GM18526 (cell line): ENCODE measurements at regions not wholly inside any gene's neighbourhood (a gene's known extent, or its start where the extent isn't known, plus 50 kb on each side); places are given as distances from the start of the nearest gene placed in this dataset.

ENCODE experiments used
- POLR2A ChIP-seq: IDR thresholded peaks from 3 replicates; pipeline ENCODE4 v1.6.1; 2011; ENCODE audit not compliant: insufficient read length; ENCODE audit errors: extremely low read depth

DNA sequence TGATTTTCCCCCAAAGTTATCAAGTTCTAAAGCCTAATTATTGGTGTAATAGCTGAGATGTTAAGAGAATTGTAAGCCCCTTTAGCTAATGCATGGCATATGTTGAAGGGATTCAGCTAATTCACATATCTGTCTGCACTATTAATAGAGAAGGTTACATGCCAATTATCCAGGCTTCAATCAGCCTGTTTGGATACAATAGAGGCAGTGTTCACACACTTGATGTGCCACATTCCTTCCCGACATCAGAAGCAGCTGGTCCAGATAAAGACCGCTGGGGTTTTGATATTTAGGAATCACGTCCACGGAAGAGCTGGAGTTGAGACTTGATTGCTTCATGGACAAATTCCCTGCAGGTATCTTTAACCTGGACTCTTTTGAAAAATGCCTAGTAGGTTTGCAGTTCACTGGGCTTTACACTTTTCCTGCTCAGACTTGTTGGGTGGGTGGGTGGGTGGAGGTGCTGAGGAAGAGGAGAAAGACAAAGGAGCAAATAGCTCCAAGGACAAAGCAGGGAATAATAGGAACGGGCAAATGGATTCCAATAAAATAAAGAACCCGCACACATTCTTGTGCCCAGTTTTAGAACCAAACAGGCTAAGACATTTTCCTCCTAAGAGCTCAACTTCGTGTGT is 142.6 kb upstream of the ZNF217 start:
- TF ChIP-seq POLR2A = no peak

DNA sequence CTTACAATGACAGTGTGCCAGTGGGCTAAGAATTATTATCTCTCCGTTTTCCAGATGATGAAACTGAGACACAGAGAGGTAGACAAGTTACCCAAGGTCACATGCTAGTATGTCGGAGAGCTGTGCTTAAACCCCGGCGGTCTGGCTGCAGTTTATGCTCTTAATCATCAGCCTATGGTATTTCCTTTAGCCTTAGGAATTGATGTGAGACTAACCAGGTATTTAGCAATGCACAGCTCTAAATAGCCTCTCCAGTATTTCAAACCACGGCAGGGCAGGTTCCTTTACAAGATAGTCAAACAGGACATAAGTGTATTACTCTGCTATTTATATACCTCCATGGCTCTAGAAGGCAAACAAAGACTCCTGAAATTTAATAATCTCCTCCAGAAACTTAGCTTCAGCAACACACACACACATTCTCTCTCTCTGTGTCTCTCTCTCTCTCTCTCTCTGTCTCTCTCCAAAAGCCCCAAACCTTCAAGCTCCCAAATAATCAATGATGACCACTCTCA is 142.0 kb upstream of the ZNF217 start:
- no peak for TF ChIP-seq POLR2A

DNA sequence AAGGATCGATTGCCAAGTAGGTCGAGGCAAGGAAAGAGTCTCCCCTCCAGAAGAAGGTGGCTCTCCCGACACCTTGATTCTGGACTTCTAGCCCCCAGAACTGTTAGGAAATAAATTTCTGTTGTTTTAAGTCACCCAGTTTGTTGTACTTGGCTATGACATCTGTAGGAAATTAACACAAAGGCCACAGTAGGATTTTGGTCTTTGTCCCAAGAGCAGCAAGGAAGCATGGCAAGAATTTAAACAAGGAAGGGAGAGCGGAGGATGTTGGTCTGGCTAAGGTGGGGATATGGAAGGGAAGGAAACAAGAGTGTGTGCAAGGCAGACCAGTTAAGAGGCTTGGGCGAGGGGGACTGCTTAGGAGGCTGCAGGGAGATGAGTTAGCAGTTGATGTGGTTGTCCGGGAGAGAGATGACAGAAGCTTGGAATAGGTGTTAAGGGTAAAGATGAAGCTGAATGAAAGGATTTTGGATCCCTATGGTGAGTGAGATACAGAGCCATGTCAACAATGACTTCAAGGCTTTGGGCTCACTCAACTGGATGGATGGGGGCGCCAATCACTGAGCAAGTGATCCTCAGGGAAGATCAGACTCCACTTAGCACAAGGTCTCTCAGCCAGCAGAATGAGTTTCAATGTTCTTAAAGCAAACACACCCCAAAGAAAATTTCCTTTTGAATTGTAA is 140.5 kb upstream of the ZNF217 start:
- no peak for TF ChIP-seq POLR2A

DNA sequence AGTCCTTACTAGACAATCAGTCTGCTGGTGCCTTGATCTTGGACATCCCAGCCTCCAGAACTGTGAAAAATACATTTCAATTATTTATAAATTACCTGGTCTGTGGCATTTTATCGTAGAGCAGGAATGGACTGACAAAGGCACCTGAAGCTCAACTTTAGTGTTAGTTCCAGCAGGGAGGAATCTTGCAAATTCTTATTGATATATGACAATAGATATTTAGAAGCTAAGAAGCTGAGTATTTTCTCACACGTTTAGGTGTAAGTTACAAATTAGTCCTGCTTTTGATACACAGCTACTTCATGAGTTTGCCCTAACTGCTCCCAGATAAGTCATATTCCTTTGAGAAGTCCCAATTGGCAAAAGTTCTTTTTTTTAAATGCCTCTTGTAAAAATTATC is 138.0 kb upstream of the ZNF217 start:
- TF ChIP-seq POLR2A = no peak

DNA sequence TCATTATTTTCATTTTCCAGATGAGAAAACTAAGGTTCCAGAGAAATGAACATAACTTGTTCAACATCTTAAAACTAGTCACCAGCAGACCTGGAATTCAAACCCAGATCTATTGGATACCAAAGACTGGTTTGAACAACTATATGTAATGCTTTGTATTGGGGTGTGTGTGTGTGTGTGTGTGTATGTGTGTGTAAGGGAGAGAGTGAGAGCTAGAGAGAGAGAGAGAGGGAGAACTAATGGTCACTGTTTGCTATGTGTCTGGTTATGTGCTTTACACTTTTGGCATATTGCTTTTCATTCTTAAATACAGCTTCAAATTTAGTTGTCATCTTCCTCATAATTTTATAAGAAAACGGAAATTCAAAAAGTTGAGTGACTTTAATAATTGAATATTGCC is 134.7 kb upstream of the ZNF217 start:
- TF ChIP-seq POLR2A = no peak

DNA sequence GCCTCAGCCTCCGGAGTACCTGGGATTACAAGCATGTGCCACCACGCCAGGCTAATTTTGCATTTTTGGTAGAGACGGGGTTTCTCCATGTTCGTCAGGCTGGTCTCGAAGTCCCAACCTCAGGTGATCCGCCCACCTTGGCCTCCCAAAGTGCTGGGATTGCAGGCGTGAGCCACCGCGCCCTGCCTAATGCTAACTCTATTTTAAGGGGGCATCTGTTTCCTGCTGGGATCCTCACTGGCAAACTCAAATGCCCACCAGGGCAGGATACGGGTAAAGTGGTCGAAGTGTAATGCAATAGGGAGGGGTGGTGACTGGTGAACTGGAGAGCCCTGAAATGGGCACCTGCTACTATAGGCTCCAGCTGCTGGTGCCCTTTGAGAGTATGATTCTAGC is 131.9 kb upstream of the ZNF217 start:
- TF ChIP-seq POLR2A = no peak

DNA sequence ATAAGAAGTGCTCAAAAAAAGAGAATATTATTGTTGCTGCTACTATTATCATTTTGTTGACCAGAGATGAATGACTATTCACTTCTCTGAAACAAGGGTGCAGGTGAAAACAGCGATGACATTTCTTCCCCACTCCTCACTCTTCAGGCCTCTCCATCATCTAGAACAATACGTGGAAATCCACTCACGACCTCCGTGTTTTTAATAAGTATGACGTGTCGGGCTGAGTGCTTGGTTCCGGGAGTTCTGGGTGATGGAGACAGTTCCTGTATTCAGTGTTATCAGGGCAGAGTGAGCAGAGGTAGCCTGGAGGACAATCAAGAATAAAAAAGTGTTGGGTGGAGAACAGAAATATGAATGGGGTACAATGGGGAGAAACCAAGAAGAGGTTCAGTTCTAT is 130.0 kb upstream of the ZNF217 start:
- TF ChIP-seq POLR2A = no peak

DNA sequence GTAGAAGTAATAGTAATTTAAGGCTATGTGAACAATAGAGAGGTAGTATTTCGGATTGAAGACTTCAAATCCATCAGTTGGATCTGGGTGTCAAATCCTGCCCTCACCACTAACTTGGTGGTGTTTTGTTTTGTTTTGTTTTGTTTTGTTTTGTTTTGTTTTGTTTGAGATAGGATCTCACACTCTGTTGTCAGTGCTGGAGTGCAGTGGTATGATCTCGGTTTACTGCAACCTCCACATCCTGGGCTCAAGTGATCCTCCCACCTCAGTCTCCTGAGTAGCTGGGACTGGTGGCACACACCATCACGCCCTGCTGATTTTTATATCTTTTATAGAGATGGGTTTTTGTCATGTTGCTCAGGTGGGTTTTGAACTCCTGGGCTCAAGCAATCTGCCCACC is 129.4 kb upstream of the ZNF217 start:
- no peak for TF ChIP-seq POLR2A

DNA sequence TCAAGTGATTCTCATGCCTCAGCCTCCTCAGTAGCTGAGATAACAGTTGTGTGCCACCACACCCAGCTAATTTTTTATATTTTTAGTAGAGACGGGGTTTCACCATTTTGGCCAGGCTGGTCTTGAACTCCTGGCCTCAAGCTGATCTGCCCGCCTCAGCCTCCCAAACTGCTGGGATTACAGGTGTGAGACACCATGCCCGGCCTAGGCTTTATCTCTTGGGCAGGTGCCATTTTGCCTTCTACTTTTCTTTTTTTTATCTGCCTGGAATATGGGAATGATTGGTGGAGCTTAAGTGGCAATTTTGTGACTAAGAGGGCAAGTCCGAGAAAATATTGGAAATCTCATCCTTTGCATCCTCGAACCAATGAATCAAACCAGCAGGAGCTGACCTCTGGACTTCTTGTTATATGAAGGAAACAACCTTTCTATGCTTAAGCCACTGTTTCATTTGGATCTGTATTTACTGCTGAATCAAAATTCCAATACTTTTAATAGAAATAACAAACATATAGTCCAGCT is 128.9 kb upstream of the ZNF217 start:
- TF ChIP-seq POLR2A = no peak

DNA sequence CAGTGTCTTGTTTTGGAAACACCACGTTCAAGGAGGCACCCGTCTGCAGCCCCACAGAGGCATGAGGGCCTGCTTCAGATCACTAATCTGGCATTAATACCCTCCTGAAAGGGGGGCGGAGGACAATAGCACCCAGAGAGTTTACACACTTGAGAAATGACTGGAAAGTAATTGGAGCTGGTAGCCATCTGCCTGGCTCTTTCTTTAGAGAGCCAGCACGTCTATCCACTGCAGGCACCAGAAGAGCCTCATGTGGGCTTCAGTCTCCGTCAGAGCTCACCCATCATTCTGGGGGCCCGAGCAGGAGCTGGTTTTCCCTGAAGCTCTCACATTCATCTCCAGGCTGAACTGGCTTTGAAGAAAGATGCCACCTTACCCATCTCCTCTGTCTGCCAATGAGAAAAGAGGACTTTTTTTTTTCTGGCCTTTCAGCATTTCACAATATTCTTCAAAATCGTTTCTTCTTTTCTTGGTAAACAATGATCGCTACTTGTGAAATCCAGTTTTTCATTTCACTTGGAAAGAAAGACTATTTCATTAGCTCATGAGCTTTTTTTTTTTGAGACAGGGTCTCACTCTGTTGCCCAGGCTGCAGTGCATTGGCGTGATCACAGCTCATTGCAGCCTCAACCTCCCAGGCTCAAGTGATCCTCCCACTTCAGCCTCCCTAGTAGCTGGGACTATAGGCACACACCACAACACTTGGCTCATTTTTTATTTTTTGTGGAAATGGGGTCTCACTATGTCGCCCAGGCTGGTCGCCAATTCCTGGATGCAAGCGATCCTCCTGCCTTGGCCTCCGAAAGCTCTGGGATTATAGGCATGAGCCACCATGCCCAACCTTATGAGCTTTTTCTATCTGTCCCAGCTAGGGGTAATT is 124.7 kb upstream of the ZNF217 start:
- no peak for TF ChIP-seq POLR2A

DNA sequence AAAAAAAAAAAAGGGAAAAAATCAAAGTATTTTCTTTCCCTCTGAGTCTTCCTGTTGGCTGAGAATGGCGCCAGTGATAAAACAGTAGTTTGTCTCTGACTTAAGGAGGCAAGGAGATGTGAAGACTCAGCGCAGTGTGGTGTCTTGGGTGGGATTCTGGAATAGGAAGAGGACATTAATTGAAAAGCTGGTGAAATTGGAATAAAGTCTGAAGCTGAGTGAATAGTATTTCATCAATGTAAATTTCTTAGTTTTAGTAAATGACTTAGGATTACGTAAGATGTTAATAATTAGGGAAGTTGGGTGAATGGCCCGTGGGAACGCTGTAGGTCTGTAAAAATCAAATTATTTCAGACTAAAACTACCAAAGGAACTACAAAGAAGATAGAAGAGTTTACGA is 122.8 kb upstream of the ZNF217 start:
- no peak for TF ChIP-seq POLR2A

DNA sequence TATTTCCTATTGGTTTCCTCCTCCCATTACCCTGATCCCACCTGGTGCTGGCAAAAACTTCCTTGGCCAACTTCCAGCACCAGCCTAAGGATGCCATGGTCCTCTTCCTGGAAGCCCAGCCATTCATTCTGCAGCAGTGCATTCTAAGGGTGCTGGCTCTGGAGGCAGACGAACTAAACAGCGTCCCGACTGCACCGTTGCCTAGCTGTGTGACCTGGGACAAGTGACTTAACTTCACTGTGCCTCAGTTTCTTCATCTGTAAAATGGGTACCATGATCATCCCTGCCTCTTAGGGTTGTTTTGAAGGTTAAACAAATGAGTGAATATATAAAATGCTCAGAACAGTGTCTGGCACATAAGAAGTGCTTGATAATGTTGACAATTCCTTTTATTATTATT is 120.9 kb upstream of the ZNF217 start:
- no peak for TF ChIP-seq POLR2A

DNA sequence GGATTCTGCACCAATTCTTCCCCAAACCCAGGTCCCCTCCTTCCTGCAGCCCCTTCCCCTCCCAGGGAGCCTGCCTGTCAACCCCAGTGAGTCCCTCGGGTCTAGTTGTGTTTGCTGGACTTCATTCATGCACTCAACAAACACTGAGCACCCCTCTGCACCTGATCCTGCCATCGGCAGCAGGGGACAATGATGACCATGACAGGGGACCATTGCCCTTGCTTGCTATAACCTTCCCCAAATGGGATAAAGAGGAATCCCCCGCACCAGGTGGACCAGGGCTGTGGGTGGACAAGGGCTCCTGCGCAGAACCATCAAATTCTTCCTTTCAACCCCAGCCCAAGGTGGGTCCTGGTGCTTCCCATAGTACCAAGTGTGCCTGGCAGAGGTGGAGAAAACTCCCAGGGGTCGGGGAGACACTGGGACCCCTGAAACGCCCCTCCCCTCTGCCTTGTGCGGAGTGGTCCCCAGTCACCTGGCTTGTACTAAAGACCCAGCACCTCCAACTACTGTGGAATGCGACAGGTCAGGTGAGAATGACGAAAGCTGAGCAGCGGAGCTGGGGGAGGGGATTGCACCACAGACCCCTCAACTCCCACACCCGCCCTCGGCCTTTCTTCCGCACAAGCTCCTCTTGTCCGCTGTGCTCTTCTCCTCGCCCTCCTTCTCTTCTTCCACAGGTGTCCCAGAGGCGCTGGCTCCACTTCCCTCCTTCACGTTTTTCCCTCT is 119.9 kb upstream of the ZNF217 start:
- no peak for TF ChIP-seq POLR2A

DNA sequence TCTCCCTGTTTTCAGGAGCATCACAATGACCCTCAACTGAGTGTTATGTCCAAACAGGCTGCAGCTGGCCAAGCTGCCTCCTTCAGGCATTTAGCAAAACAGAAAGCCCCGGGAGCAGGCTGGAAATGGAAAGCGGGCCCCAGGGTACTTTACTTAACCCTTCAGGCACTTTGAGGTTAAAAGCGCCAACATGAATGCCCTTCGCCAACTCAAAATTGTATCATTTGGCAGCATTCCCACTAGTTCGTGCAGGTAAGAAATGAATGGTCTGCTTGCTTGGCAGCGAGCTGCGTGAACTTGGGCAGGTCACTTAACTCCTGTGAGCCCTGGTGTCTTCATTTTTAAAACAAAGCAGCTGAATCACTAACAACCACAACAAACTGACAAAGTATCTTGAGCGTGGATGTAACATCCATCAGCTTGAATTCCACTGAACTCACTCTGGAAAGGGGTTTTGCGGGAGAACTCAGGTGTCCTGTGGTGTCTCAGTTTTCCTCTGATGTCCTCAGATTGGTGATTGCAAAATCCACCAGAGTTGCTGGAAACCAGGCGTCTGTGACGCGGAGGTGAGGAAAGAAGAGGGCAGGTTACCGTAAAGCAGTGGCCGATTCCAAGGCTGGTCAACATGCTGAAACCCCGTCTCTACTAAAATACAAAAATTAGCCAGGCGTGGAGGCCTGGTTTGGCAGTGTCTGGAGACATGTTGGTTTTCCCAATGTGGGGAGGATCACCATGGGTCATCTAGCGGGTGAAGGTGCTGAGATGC is 118.8 kb upstream of the ZNF217 start:
- no peak for TF ChIP-seq POLR2A

DNA sequence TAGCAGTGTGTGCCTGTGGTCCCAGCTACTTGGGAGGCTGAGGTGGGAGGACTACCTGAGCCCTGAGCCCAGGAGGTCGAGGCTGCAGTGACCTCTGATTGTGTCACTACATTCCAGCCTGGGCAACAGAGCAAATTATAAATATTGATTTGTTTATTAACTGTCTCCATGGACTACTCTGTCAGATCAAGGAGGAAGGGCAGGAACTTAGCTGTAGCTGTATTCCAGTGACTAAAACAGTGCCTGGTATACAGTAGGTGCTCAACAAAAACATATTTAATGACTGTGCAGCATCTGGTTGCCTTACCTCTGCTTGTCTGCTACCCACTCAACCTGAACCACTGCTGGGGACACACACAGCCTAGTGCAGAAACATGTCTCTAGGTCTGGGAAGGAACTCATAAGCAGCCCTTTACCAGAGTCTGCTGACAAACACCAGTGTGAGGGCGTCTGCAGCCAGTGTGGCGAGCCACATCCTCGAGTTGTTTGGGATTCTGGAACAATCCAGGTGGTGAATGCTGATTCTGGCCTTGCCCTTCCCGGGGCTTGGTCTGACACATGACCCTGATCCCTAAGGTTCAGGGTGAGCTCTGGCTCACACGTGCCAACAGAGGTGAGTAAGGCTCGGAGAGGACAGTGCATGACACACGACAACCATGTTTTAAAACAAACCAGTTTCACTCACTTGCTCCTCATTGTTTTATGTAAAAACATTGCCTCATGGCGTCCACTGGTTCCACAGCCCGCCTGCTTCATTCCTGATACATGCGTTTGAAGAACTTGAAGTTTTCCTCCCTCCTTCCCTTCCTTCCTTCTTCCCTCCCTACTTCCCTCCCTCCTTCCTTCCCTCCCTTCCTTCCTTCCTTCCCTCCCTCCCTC is 117.9 kb upstream of the ZNF217 start:
- TF ChIP-seq POLR2A = no peak
